Immature natural killer cell (primary cell): ENCODE measurements at regions not wholly inside any gene's neighbourhood (a gene's known extent, or its start where the extent isn't known, plus 50 kb on each side); places are given as distances from the start of the nearest gene placed in this dataset.
"Not testable (repeated sequence)": the region's sequence is repeated elsewhere in the genome, so short reads cannot be mapped to it uniquely, and the experiment has no call there.

Experiments used
- DNase-seq, 3 donors: peaks; one replicate each; pipeline ENCODE4 v3.0.0; 2022; ENCODE audit warnings: mixed read lengths in 1 of 3
- H3K27ac Mint-ChIP-seq, 6 donors: one replicate each; pipeline ENCODE4 v1.8.0; 2020; ENCODE audit warnings: mixed read lengths in 6 of 6, mild to moderate bottlenecking in 5 of 6, inconsistent platforms in 4 of 6, moderate library complexity in 3 of 6
- H3K27me3 Mint-ChIP-seq, 3 donors: one replicate each; pipeline ENCODE4 v1.8.0; 2020 to 2021; ENCODE audit warnings: low read depth in 3 of 3, mild to moderate bottlenecking in 3 of 3, mixed read lengths in 3 of 3, moderate library complexity in 3 of 3, inconsistent platforms in 1 of 3
- H3K36me3 Mint-ChIP-seq, 3 donors: one replicate each; pipeline ENCODE4 v1.8.0; 2020; ENCODE audit warnings: mixed read lengths in 3 of 3, inconsistent platforms in 2 of 3, mild to moderate bottlenecking in 2 of 3
- H3K4me1 Mint-ChIP-seq, 2 donors: one replicate each; pipeline ENCODE4 v1.8.0; 2020; ENCODE audit warnings: inconsistent platforms in 2 of 2, mild to moderate bottlenecking in 2 of 2, mixed read lengths in 2 of 2, moderate library complexity in 1 of 2
- H3K4me3 Mint-ChIP-seq, 5 donors: one replicate each; pipeline ENCODE4 v1.8.0; 2020; ENCODE audit warnings: mild to moderate bottlenecking in 5 of 5, mixed read lengths in 5 of 5, inconsistent platforms in 3 of 5, moderate library complexity in 3 of 5
- H3K9me3 Mint-ChIP-seq, 6 donors: one replicate each; pipeline ENCODE4 v1.8.0; 2020; ENCODE audit warnings: mild to moderate bottlenecking in 6 of 6, mixed read lengths in 6 of 6, inconsistent platforms in 4 of 6, moderate library complexity in 3 of 6

GRCh38 chr4:64814616-64815015, 405.4 kb upstream of the TECRL start:
- no peak for DNase-seq
- peaks cover 0 to 3% (median 0%) of the 10 kb centered on the region in 3 donors for H3K36me3 Mint-ChIP-seq
- H3K4me3 Mint-ChIP-seq = no peak overlapping the region
- H3K9me3 Mint-ChIP-seq = peaks cover 4 to 24% (median 11%) of the 10 kb centered on the region in 6 donors
- H3K4me1 Mint-ChIP-seq = no peaks in the 10 kb centered on the region
- H3K27me3 Mint-ChIP-seq = no peaks in the 10 kb centered on the region
- no peak overlapping the region for H3K27ac Mint-ChIP-seq

- Mint-ChIP-seq H3K9me3 (peaks cover 11 to 60% (median 34%) of the 10 kb centered on the region in 6 donors), H3K27ac (no peak overlapping the region), H3K4me1 (no peaks in the 10 kb centered on the region), H3K4me3 (no peak overlapping the region), H3K27me3 (no peaks in the 10 kb centered on the region), H3K36me3 (no peaks in the 10 kb centered on the region)
- no peak for DNase-seq
Measured at GRCh38 chr4:64807821-64808220, 398.6 kb upstream of the TECRL start.

GRCh38 chr4:64799751-64800150, 390.5 kb upstream of the TECRL start:
- Mint-ChIP-seq H3K27ac (no peak overlapping the region), H3K36me3 (no peaks in the 10 kb centered on the region), H3K4me3 (no peak overlapping the region), H3K27me3 (no peaks in the 10 kb centered on the region), H3K4me1 (no peaks in the 10 kb centered on the region), H3K9me3 (peaks cover 24 to 64% (median 35%) of the 10 kb centered on the region in 6 donors)
- DNase-seq = no peak

DNA sequence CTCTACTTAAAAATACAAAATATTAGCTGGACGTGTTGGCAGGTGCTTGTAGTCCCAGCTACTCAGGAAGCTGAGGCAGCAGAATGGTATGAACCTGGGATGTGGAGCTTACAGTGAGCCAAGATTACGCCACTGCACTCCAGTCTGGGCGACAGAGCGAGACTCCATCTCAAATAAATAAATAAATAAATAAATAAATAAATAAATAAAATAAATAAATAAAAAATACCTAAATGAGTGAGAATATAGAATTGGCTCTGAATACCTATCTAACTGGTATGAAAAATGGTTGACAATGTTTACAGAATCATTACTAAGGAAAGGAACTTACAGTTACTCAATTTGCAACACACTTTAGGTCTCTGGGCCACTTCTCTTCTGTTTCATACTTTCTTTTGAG, 389.6 kb upstream of the TECRL start:
- not testable (repeated sequence) for H3K4me3 Mint-ChIP-seq, H3K4me1 Mint-ChIP-seq, H3K27me3 Mint-ChIP-seq, H3K27ac Mint-ChIP-seq, DNase-seq, H3K36me3 Mint-ChIP-seq
- H3K9me3 Mint-ChIP-seq = peaks cover 17 to 57% (median 28%) of the 10 kb centered on the region in 6 donors

DNA sequence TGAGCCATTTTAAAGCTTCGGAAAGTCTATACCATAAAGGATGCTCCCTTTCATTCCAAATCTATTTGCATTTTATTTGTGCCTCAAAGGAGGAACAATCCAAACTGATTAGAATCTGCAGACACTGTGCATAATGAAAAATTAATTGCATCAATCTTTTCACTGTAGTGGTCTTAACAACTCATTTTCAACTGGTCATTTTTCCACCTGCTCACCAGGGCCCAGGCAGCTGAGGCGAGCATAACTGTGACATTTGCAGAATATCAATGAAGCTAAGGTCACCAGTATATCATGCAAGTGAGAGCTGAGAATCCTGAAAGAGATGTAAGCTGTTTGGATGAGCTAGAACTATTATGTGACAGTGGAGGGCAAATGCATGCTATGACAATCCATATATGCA, 387.3 kb upstream of the TECRL start:
- no peaks in the 10 kb centered on the region for H3K36me3 Mint-ChIP-seq
- H3K27ac Mint-ChIP-seq = no peak overlapping the region
- H3K27me3 Mint-ChIP-seq = no peaks in the 10 kb centered on the region
- H3K9me3 Mint-ChIP-seq = peaks cover 11 to 40% (median 15%) of the 10 kb centered on the region in 6 donors
- H3K4me3 Mint-ChIP-seq = no peak overlapping the region
- no peaks in the 10 kb centered on the region for H3K4me1 Mint-ChIP-seq
- no peak for DNase-seq

- Mint-ChIP-seq H3K4me1 (no peaks in the 10 kb centered on the region), H3K9me3 (peaks cover 0 to 22% (median 9%) of the 10 kb centered on the region in 6 donors), H3K27me3 (no peaks in the 10 kb centered on the region), H3K4me3 (no peak overlapping the region), H3K27ac (no peak overlapping the region), H3K36me3 (no peaks in the 10 kb centered on the region)
- no peak for DNase-seq
Measured at GRCh38 chr4:64784125-64784524, 374.9 kb upstream of the TECRL start.

DNA sequence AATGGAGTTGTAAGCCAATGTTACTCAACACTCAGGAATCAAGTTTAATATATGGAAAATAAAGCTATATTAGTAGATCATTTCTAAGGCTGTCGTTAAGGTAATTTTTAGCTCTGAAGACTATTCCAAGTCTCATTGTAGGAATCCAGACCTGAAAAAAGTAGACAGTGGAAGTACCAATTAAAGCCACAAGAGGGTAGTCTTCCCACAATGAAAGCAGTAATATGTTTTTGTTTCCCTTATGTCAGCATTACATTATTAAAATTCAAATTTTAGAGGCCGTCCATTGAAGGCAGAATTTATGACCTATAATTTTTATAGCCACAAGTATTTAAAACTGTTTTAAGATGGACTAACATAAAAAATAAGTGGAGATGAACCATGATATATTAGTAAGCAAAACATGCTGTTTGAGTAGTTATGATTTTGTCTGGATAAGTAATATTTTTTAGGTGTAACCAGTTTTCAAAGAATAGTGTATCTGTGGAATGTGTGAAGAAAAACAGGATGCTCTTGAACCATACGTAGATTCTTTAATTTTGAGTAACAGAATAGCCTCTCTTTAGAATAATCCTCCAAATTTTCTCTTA, 372.6 kb upstream of the TECRL start:
- Mint-ChIP-seq H3K27me3 (no peaks in the 10 kb centered on the region), H3K9me3 (peaks cover 0 to 19% (median 7%) of the 10 kb centered on the region in 6 donors), H3K4me1 (no peaks in the 10 kb centered on the region), H3K36me3 (no peaks in the 10 kb centered on the region), H3K27ac (no peak overlapping the region), H3K4me3 (no peak overlapping the region)
- DNase-seq = no peak

GRCh38 chr4:64780664-64781063, 371.4 kb upstream of the TECRL start:
- Mint-ChIP-seq H3K27me3 (no peaks in the 10 kb centered on the region), H3K27ac (no peak overlapping the region), H3K36me3 (no peaks in the 10 kb centered on the region), H3K9me3 (peaks cover 0 to 20% (median 5%) of the 10 kb centered on the region in 6 donors), H3K4me3 (no peak overlapping the region), H3K4me1 (no peaks in the 10 kb centered on the region)
- DNase-seq = no peak

DNA sequence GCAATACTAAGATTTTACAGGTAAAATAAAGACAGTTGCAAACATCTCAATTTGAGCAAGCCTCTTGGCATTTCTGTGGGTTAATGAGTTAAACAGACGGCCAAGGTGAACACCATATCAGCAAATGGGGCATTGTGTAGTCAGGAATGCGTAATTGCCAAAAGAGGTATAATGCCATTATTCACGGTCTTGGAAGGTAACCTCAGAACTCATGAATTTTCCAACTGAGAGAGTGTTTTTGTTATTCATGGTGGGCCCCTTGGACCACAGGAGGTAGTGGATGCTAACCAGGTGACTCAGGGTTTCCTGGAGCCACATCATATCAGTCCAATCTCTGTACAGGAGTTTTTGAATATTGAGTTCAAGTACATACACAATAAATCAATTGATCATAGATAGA, 368.0 kb upstream of the TECRL start:
- H3K4me1 Mint-ChIP-seq = no peaks in the 10 kb centered on the region
- peaks cover 0 to 16% (median 5%) of the 10 kb centered on the region in 6 donors for H3K9me3 Mint-ChIP-seq
- DNase-seq = no peak
- no peaks in the 10 kb centered on the region for H3K27me3 Mint-ChIP-seq
- no peak overlapping the region for H3K4me3 Mint-ChIP-seq
- H3K36me3 Mint-ChIP-seq = no peaks in the 10 kb centered on the region
- H3K27ac Mint-ChIP-seq = no peak overlapping the region

DNA sequence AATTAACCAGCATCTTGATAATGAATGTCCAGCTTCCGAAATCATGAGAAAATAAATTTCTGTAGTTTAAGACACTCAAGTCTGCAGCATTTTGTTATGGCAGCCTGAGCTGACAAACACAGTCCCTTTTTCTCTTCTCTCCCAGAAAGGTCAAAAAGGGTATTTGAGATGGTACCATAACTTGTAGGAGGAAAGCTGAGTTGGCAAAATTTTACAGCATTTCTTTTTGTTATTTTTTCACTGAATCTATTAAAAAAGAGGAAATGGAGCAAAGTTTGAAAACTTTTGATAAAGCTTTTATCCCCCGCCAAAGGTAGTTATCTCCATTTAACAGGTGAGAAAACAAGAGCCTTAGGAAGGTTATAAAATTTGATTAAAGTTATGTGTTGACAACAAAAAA, 367.6 kb upstream of the TECRL start:
- DNase-seq = no peak
- Mint-ChIP-seq H3K4me3 (no peak overlapping the region), H3K9me3 (peaks cover 0 to 16% (median 5%) of the 10 kb centered on the region in 6 donors), H3K27ac (no peak overlapping the region), H3K36me3 (no peaks in the 10 kb centered on the region), H3K27me3 (no peaks in the 10 kb centered on the region), H3K4me1 (no peaks in the 10 kb centered on the region)

DNA sequence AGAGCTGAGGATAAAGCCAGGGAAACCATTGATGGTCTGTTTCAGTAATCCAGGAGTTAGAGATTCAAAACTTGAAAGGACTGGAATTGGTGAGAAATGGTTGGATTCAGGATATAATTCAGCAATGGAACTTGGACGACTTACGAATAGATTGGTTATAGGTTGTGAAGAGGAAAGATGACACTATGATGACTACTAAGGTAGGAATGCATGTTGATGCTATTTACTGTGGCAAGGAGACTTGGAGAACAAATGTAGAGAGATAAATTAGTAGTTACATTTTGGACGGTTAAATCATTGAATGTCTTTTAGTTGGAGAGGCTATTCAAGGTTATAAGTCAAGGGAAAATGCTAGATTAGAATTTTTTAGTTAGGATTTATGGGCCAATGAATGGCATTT, 365.4 kb upstream of the TECRL start:
- no peak overlapping the region for H3K4me3 Mint-ChIP-seq
- no peaks in the 10 kb centered on the region for H3K36me3 Mint-ChIP-seq
- H3K4me1 Mint-ChIP-seq = no peaks in the 10 kb centered on the region
- no peak overlapping the region for H3K27ac Mint-ChIP-seq
- H3K9me3 Mint-ChIP-seq = peaks cover 0 to 6% (median 3%) of the 10 kb centered on the region in 6 donors
- no peak for DNase-seq
- H3K27me3 Mint-ChIP-seq = peaks cover 0 to 5% (median 0%) of the 10 kb centered on the region in 3 donors

DNA sequence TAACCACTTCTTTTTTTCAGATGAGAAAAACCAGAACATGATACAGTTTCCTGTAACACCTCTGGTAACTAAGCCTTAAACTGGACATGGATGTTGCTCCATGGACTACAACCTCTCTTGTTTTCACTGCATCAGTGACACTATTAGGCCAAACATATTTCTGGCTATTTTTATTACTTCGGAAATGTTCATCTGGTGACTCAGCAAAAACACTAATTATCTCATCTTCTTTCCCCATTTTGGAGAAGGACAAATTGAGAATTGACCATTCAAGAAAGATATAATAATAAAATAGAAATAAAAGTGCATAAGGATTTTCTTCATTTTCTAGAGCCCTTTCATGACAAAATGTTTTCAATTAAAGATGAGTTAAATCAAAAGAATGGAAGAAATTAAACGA, 361.9 kb upstream of the TECRL start:
- Mint-ChIP-seq H3K36me3 (no peaks in the 10 kb centered on the region), H3K4me1 (no peaks in the 10 kb centered on the region), H3K4me3 (no peak overlapping the region), H3K9me3 (peaks cover 2 to 22% (median 12%) of the 10 kb centered on the region in 6 donors), H3K27me3 (peaks cover 0 to 5% (median 0%) of the 10 kb centered on the region in 3 donors), H3K27ac (no peak overlapping the region)
- no peak for DNase-seq

DNA sequence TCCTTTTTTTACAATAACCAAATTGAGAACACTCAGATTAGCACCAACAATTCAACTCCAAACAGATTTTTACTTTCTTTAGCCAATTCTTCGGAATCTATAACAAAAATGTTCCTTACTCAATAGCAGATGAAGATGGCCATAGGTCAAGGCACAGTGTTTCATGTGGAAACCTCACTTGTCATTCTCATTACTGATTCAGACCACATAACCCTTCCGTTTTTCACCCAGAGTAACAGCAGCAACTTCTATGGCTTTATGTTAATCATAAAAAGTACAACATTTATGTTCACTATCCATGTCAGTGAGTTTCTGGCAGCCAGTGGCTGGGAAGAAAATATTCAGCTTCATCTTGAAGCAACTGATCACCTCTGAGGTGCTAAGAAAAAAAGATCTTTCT, 358.3 kb upstream of the TECRL start:
- H3K4me1 Mint-ChIP-seq = no peaks in the 10 kb centered on the region
- peaks cover 0 to 5% (median 3%) of the 10 kb centered on the region in 3 donors for H3K27me3 Mint-ChIP-seq
- peaks cover 4 to 41% (median 15%) of the 10 kb centered on the region in 6 donors for H3K9me3 Mint-ChIP-seq
- no peaks in the 10 kb centered on the region for H3K36me3 Mint-ChIP-seq
- DNase-seq = no peak
- H3K4me3 Mint-ChIP-seq = no peak overlapping the region
- H3K27ac Mint-ChIP-seq = no peak overlapping the region

DNA sequence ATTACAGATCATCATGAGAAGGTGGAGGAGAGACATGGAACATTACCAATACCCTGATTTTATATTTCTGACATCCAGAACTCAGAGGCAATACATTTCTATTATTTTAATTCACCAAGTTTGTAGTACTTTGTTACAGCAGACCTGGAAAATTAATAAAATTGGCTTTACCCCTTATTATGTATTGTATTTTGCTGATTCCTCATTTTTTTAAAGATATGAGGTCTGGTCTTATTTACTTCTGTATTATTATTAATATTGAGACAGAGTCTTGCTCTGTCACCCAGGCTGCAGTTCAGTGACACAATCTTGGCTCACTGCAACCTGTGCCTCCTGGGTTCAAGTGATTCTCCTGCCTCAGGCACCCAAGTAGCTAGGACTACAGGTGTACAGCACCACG, 357.3 kb upstream of the TECRL start:
- H3K27ac Mint-ChIP-seq = no peak overlapping the region
- peaks cover 0 to 3% (median 3%) of the 10 kb centered on the region in 3 donors for H3K27me3 Mint-ChIP-seq
- no peaks in the 10 kb centered on the region for H3K36me3 Mint-ChIP-seq
- DNase-seq = no peak
- H3K9me3 Mint-ChIP-seq = peaks cover 4 to 41% (median 15%) of the 10 kb centered on the region in 6 donors
- no peaks in the 10 kb centered on the region for H3K4me1 Mint-ChIP-seq
- H3K4me3 Mint-ChIP-seq = no peak overlapping the region

DNA sequence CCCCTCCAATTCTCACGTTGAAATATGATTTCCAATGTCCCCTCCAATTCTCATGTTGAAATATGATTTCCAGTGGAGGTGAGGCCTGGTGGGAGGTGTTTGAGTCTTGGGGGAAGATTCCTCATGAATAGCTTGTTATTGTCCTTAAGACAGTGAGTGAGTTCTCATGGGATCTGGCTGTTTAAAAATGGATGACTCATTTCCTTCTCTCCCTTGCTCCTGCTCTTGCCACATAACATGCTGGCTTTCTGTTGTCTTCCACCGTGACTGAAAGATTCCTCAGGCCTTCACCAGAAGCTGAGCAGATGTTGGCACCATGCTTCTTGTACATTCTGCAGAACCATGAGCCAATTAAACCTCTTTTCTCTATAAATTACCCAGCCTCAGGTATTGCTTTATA, 346.8 kb upstream of the TECRL start:
- Mint-ChIP-seq H3K4me3 (no peak overlapping the region), H3K4me1 (no peaks in the 10 kb centered on the region), H3K9me3 (peaks cover 2 to 43% (median 19%) of the 10 kb centered on the region in 6 donors), H3K36me3 (peaks cover 0 to 3% (median 0%) of the 10 kb centered on the region in 3 donors), H3K27me3 (no peaks in the 10 kb centered on the region), H3K27ac (no peak overlapping the region)
- DNase-seq = no peak
